Psoas muscle (tissue), 7 donors: ENCODE measurements at regions not wholly inside any gene's neighbourhood (a gene's known extent, or its start where the extent isn't known, plus 50 kb on each side); places are given as distances from the start of the nearest gene placed in this dataset.

Source experiments
- ATAC-seq, 4 donors: fragments of 200-7000 bp; cut with Tn5 transposase; one replicate each; pipeline ENCODE4 v1.9.1; 2020; ENCODE audit warnings: moderate library complexity in 3 of 4, mild to moderate bottlenecking in 2 of 4
- DNase-seq, 2 donors: peaks; one replicate each; pipeline ENCODE4 v3.0.0-alpha.2; 2020
- H3K27ac ChIP-seq: fragments of 200-600 bp; one replicate; pipeline ENCODE4 v1.8.0; 2022
- H3K27me3 ChIP-seq, 3 donors: fragments of 200-600 bp in 1 of 3; one replicate each; pipeline versions ENCODE4 v1.6.1 to v1.8.0; 2013 to 2022; ENCODE audit warnings: low read length in 2 of 3, mild to moderate bottlenecking in 2 of 3, moderate library complexity in 1 of 3; ENCODE audit not compliant: insufficient read depth in 3 of 3
- H3K36me3 ChIP-seq, 2 donors: fragments of 200-600 bp in 1 of 2; one replicate each; pipeline versions ENCODE4 v1.6.1 to v1.8.0; 2013 to 2022; ENCODE audit warnings: low read depth in 1 of 2, mild to moderate bottlenecking in 1 of 2, moderate library complexity in 1 of 2; ENCODE audit not compliant: insufficient read depth in 1 of 2
- H3K4me1 ChIP-seq: fragments of 200-600 bp; one replicate; pipeline ENCODE4 v1.8.0; 2022
- H3K4me3 ChIP-seq: fragments of 200-600 bp; one replicate; pipeline ENCODE4 v1.8.0; 2022; ENCODE audit warnings: mild to moderate bottlenecking
- H3K9me3 ChIP-seq: fragments of 200-600 bp; one replicate; pipeline ENCODE4 v1.8.0; 2022
- WGBS, 3 donors: extraction: QIAGEN DNeasy Blood & Tissue Kit; methylation state at CpG; one replicate each; pipeline versions ENCODE4 v1.1.6 to v1.1.7; 2013; 5-methylcytosine and 5-hydroxymethylcytosine counted together
- intact Hi-C, 2 donors: fragments of 100-400 bp; cut with DNase I; formaldehyde crosslinking; loops; one replicate each; pipeline versions ENCODE4 v1.11.0 to v1.14.2; 2022
- TF ChIP-seq, protein P1 (sequence below): fragments of 200-600 bp; IDR thresholded peaks from one replicate; pipeline ENCODE4 v1.8.0; 2022; ENCODE audit warnings: antibody characterized with exemption
- donor health status: healthy with polysubstance abuse.
- donor health status: DM: no; HTN: no; CAD: no; lungs with moderate emphysema.
- donor health status: Bipolar disorder and iron deficiency.
- donor health status: healthy.
- donor health status: DM: yes; HTN: yes; CAD: no.
- donor health status: DM: no; HTN: no; CAD: no.
- donor health status: DM: yes; HTN: yes; CAD: no.

DNA sequence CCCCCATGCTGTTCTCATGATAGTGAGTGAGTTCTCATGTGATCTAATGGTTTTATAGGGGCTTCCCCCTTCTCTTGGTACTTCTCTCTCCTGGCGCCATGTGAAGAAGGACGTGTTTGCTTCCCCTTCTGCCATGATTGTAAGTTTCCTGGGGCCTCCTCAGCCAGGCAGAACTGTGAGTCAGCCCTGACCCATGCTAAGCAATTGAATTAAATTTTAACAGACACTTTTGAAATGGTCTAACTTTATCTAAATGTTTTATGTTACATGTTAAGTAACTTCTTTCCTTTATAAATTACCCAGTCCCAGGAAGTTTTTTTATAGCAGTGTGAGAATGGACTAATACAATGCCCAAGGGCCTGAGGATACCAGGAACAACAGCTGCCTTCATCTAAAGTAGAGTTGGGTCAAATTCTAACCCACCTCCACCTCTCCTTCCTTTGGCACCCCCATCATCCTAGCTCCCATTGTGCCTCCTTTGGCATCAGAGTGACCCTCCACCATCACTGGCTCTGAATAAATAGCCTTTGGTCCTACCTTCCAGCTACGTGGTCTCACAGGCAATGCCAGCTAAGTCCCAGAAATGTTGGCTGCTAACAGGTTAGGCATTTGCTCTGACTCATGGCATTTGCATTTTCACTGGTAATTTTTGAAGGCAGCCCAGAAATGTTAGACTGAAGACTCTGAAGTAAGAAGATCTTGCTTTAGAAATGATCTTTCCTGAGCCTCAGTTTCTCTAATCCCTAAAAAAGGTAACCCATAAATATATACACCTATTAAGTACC is 182.1 kb downstream of the MOSPD2 start:
- H3K27me3 ChIP-seq: no peaks in the 10 kb centered on the region
- WGBS, 3 donors: 68 to 80% (median 79%) methylated on average over 3 of the region's 3 CpGs
- no peak overlapping the region for H3K27ac ChIP-seq
- ATAC-seq (no peak), DNase-seq (no peak)
- TF ChIP-seq, protein P1, sequence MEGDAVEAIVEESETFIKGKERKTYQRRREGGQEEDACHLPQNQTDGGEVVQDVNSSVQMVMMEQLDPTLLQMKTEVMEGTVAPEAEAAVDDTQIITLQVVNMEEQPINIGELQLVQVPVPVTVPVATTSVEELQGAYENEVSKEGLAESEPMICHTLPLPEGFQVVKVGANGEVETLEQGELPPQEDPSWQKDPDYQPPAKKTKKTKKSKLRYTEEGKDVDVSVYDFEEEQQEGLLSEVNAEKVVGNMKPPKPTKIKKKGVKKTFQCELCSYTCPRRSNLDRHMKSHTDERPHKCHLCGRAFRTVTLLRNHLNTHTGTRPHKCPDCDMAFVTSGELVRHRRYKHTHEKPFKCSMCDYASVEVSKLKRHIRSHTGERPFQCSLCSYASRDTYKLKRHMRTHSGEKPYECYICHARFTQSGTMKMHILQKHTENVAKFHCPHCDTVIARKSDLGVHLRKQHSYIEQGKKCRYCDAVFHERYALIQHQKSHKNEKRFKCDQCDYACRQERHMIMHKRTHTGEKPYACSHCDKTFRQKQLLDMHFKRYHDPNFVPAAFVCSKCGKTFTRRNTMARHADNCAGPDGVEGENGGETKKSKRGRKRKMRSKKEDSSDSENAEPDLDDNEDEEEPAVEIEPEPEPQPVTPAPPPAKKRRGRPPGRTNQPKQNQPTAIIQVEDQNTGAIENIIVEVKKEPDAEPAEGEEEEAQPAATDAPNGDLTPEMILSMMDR: no peak
- no peaks in the 10 kb centered on the region for H3K9me3 ChIP-seq
- intact Hi-C loops: no loop called here
- H3K4me1 ChIP-seq: no peaks in the 10 kb centered on the region
- H3K36me3 ChIP-seq: no peaks in the 10 kb centered on the region
- no peak overlapping the region for H3K4me3 ChIP-seq

DNA sequence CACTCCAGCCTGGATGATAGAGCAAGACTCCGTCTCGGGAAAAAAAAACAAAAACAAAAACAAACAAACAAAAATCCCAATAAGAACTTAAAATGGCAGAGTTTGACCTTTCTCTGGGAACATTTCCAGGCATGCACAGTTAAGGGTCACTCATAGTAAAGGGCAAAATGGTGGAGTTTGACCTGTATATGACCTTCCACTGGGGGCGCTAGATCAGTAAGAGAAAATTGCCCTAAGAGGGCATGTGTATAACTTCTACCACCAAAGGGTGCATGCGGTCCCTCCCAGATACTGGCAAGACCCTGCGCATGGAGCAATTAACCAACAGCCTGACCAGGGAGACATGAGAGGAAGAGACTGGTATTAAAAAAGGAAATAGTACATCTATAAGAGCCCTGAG is 177.2 kb downstream of the MOSPD2 start:
- no peaks in the 10 kb centered on the region for H3K27me3 ChIP-seq
- no peak overlapping the region for H3K27ac ChIP-seq
- H3K4me1 ChIP-seq: no peaks in the 10 kb centered on the region
- intact Hi-C loops: no loop called here
- no peak for DNase-seq
- H3K36me3 ChIP-seq: no peaks in the 10 kb centered on the region
- no peak overlapping the region for H3K4me3 ChIP-seq
- H3K9me3 ChIP-seq: no peaks in the 10 kb centered on the region
- WGBS, 3 donors: 82 to 91% (median 86%) methylated on average over 3 to 5 of the region's 5 CpGs
- TF ChIP-seq, protein P1: no peak
- no peak for ATAC-seq

DNA sequence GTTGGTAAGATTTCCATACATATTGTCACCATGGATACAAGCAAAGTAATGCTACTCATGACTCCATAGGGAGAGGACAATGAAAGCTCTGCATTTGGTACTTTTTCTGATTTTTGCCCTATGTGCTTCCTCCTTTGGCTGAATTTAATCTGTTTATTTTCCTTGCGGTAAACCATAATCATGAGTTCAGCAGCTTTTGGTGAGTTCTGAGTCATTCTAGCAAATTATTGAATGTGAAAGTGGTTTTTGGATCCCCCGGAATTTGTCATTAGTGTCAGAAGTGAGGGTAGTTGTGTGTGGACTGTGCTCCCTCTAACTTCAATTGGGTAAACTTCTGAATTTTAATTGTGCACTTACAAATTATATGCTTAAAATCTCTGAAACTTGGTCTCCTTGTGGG is 170.3 kb downstream of the MOSPD2 start:
- H3K4me1 ChIP-seq: no peaks in the 10 kb centered on the region
- TF ChIP-seq, protein P1: no peak
- intact Hi-C loops: no loop called here
- no peak for ATAC-seq
- H3K36me3 ChIP-seq: no peaks in the 10 kb centered on the region
- no peak overlapping the region for H3K4me3 ChIP-seq
- WGBS, 3 donors: 42 to 50% (median 45%) methylated on average over 2 of the region's 2 CpGs
- no peaks in the 10 kb centered on the region for H3K9me3 ChIP-seq
- no peak for DNase-seq
- H3K27ac ChIP-seq: no peak overlapping the region
- no peaks in the 10 kb centered on the region for H3K27me3 ChIP-seq

DNA sequence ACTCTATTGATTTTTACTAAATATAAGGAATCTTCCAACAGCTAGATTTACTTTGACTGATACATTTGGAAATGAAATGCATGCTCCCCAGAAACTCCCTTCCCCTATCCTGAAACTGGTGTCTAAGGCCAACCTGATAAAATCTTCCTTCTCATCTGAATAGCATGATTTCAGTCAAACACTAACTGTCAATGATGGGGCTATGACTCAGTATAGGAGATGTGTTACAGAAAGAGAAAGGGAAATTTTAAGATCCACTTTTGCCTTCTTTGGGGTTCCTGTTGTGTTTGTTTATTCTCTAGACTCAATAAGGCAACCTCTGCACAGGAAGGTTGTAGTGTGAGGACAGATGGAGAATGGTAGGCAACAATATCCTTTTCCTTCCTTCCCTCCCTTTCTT is 160.7 kb downstream of the MOSPD2 start:
- TF ChIP-seq, protein P1: no peak
- no peaks in the 10 kb centered on the region for H3K27me3 ChIP-seq

DNA sequence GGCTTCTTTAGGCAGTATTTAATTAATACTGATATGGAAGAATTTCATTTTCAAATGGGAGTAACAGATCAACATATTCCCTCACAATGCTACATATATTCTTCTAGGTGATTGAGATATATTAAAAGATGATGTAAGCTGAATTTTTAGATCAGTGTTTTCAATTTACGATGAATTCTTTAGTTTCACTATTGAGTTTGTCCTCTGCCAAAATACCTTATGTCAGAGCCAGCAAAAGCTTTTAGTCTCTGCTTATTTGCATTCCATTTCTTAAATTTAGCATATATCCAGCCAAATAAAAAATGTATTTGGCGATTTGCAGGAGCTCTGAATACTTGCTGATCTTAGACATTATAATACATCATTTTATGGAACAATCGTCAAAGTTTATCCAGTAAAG is 144.3 kb downstream of the MOSPD2 start:
- WGBS, 3 donors: 63 to 82% (median 73%) methylated on average over 3 of the region's 3 CpGs
- TF ChIP-seq, protein P1: no peak
- H3K4me1 ChIP-seq: no peaks in the 10 kb centered on the region
- no peaks in the 10 kb centered on the region for H3K27me3 ChIP-seq
- ATAC-seq (no peak), DNase-seq (no peak)
- intact Hi-C loops: no loop called here
- H3K4me3 ChIP-seq: no peak overlapping the region
- H3K27ac ChIP-seq: no peak overlapping the region
- H3K9me3 ChIP-seq: no peaks in the 10 kb centered on the region
- H3K36me3 ChIP-seq: no peaks in the 10 kb centered on the region

More for the DNA sequence above, 160.7 kb downstream of the MOSPD2 start:
- H3K36me3 ChIP-seq: no peaks in the 10 kb centered on the region
- H3K27ac ChIP-seq: no peak overlapping the region
- no peaks in the 10 kb centered on the region for H3K9me3 ChIP-seq
- no peaks in the 10 kb centered on the region for H3K4me1 ChIP-seq
- DNase-seq (no peak), ATAC-seq (no peak)
- intact Hi-C loops: no loop called here
- no peak overlapping the region for H3K4me3 ChIP-seq
